NCI-H1694 treated with DMSO at 0.1 percent for 48 hours (cell line): ENCODE measurements at regions not wholly inside any gene's neighbourhood (a gene's known extent, or its start where the extent isn't known, plus 50 kb on each side); places are given as distances from the start of the nearest gene placed in this dataset.
A peak's percentile ranks its signal among the peaks of the same experiment; 100 is the strongest.
"Not testable (repeated sequence)": the region's sequence is repeated elsewhere in the genome, so short reads cannot be mapped to it uniquely, and the experiment has no call there.

ENCODE experiments used
- DNase-seq: peaks from one replicate; lab custom pipeline; 2025; lab: John Stamatoyannopoulos, UW

- DNase-seq: peak; percentile 0
Observed at GRCh38 chr4:14368391-14368790, 633.9 kb upstream of the CPEB2 start.

- no peak for DNase-seq
Observed at GRCh38 chr4:14371131-14371530, 631.1 kb upstream of the CPEB2 start.

GRCh38 chr4:14375816-14376215, 626.5 kb upstream of the CPEB2 start:
- DNase-seq: no peak

GRCh38 chr4:14379183-14379582, 623.1 kb upstream of the CPEB2 start:
- DNase-seq: no peak

GRCh38 chr4:14383652-14384051, 618.6 kb upstream of the CPEB2 start:
- no peak for DNase-seq

- DNase-seq: no peak
Observed at GRCh38 chr4:14384824-14385223, 617.5 kb upstream of the CPEB2 start.

- no peak for DNase-seq
Observed at GRCh38 chr4:14386196-14386595, 616.1 kb upstream of the CPEB2 start.

GRCh38 chr4:14387647-14388046, 614.6 kb upstream of the CPEB2 start:
- DNase-seq: no peak

- no peak for DNase-seq
Observed at GRCh38 chr4:14392378-14392777, 609.9 kb upstream of the CPEB2 start.

GRCh38 chr4:14396183-14396582, 606.1 kb upstream of the CPEB2 start:
- no peak for DNase-seq

- no peak for DNase-seq
Observed at GRCh38 chr4:14399848-14400247, 602.4 kb upstream of the CPEB2 start.

GRCh38 chr4:14400307-14400706, 602.0 kb upstream of the CPEB2 start:
- no peak for DNase-seq

GRCh38 chr4:14403132-14403531, 599.1 kb upstream of the CPEB2 start:
- DNase-seq: no peak

GRCh38 chr4:14404730-14405129, 597.6 kb upstream of the CPEB2 start:
- no peak for DNase-seq

GRCh38 chr4:14410516-14410915, 591.8 kb upstream of the CPEB2 start:
- no peak for DNase-seq

GRCh38 chr4:14415146-14415545, 587.1 kb upstream of the CPEB2 start:
- DNase-seq: no peak

GRCh38 chr4:14419516-14419915, 582.8 kb upstream of the CPEB2 start:
- DNase-seq: no peak

GRCh38 chr4:14426297-14426696, 576.0 kb upstream of the CPEB2 start:
- not testable (repeated sequence) for DNase-seq

GRCh38 chr4:14428125-14428524, 574.2 kb upstream of the CPEB2 start:
- no peak for DNase-seq

GRCh38 chr4:14431155-14432134, 570.8 kb upstream of the CPEB2 start:
- DNase-seq: no peak

GRCh38 chr4:14434483-14434882, 567.8 kb upstream of the CPEB2 start:
- DNase-seq: no peak

GRCh38 chr4:14434916-14435315, 567.4 kb upstream of the CPEB2 start:
- DNase-seq: no peak

GRCh38 chr4:14441561-14441960, 560.7 kb upstream of the CPEB2 start:
- DNase-seq: no peak

GRCh38 chr4:14445882-14446281, 556.4 kb upstream of the CPEB2 start:
- DNase-seq: no peak
